Right renal cortex interstitium (tissue), 3 donors: ENCODE measurements at regions not wholly inside any gene's neighbourhood (a gene's known extent, or its start where the extent isn't known, plus 50 kb on each side); places are given as distances from the start of the nearest gene placed in this dataset.
"Not testable (repeated sequence)": the region's sequence is repeated elsewhere in the genome, so short reads cannot be mapped to it uniquely, and the experiment has no call there.

Experiments
- DNase-seq, 3 donors: peaks; one replicate each; pipeline ENCODE4 v3.0.0-alpha.2; 2013; ENCODE audit warnings: low read depth in 3 of 3, low spot score in 2 of 3

DNA sequence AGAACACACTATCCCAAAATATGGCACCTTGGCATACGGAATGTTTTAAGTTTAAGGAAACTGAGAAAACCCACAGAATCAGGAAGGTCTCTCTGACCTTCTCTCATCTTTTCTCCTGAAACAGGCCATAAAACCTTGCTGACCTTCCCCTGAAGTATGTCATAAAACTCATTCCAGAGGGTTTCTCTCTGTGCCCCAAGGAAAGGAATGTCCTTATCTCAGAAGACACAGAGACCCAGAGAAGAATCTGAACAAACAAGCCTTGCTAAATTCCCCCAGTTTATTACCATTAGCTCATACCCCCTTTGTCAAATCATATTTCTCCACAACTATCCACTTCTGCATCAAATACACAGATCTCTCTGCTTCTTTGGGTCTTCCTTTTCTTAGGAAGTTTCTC is 603.1 kb downstream of the MCTP2 start:
- DNase-seq = no peak

- DNase-seq = no peak
Measured at GRCh38 chr15:94838281-94838680, 606.9 kb downstream of the MCTP2 start.

DNA sequence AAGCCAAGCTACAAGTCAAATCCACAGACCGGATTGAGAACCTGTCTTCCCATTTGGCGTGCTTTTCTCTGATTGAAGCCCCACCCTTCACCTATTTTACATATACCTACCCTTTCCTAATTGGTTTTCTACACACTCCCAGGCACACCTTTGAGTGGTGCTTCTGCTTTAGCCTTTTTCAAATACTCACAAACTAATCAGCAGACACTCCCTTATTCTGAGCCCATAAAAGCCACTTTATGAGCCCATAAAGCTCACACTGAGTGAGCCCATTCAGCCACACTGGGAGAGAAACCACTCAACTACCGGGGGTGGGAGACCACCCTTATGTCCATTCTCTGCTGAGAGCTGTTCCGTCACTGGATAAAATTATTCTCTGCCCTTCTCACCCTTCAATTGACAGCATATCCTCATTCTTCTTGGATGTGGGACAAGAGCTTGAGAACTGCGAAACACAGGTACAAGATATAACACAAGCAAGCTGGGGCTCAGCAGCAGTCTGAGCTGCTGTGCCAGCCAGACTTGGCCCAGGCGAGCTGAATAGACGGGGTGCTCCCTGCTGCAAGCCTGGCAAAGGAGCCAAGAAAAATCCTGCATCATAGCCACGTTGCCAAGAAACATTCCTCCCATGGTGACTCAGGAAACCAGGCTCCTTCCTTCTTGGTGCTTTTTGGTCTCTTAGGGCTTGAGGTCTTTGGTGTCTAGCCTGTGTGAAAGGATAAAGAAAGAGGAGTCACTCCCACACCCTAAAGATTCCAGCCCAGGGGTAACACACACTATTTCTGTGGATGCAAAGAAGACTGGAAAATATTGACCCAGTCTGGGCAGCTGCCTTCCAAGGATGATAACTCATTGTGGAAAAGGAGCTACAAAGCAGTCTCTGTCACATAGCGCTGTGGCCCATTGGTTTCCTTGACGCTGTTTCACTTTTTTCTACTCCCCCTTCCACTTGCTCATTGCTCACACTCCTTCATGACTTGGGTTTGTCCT is 609.7 kb downstream of the MCTP2 start:
- DNase-seq = no peak

DNA sequence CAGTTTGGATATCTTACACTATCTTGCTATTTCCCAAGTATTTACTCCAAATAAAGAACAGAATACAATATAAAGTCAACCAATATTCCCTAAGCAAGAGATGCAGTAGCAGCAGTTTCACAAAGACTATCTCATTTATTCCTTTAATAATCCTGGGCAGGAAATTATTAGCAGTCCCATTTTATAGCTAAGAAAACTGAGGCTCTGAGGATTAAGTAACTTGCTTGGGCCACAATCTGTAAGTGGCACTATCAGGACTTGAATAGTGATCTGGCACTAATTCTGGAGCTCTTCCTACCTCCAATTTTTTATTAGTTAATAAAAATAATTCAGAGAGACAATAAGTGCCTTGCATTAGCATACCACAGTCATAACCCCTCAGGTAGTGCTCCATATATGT is 611.7 kb downstream of the MCTP2 start:
- DNase-seq = no peak

GRCh38 chr15:94844198-94844537 is 612.8 kb downstream of the MCTP2 start:
- DNase-seq = no peak

- peak; percentile 78 to 84 (median 79) for DNase-seq
Measured at GRCh38 chr15:94844538-94845389, 613.4 kb downstream of the MCTP2 start.

GRCh38 chr15:94845390-94845716 is 614.0 kb downstream of the MCTP2 start:
- no peak for DNase-seq

- DNase-seq = no peak
Measured at GRCh38 chr15:94847325-94847724, 616.0 kb downstream of the MCTP2 start.

DNA sequence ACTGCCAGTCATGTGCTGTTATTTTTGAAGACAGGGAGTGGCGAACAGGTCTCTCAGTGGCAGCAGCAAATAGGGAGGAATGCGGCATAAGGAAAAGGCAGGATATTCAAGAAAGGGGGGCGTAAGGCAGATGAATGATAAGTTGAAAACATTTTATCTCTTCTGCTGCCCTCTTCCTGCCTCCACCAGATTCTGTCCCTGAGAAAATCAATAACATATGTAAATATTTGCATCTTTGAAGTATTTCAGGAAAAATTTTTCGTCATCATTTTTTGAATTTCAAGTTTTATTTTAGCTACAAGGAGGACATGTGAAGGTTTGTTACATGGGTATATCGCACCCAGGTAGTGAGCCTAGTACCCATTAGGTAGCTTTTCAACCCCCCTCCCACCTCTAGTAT is 616.7 kb downstream of the MCTP2 start:
- DNase-seq = no peak

DNA sequence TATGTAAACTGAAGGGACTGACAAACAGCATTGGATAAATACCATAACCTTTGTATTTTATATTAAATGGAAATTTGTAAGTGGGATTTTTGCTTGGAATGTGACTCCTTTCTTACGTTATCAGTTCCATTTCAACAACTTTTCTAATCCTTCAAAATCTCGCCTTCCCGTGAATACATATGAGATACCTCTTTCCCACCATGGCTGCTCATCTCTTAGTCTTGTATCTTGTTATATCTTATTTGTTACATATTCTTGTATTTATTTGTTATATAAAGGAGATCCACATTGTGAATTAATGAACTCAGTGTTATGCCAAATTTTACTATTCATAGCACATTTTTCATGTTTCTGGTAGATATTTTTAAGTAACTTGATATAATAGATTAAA is 623.7 kb downstream of the MCTP2 start:
- no peak for DNase-seq

GRCh38 chr15:94855409-94856266 is 624.3 kb downstream of the MCTP2 start:
- DNase-seq = no peak

DNA sequence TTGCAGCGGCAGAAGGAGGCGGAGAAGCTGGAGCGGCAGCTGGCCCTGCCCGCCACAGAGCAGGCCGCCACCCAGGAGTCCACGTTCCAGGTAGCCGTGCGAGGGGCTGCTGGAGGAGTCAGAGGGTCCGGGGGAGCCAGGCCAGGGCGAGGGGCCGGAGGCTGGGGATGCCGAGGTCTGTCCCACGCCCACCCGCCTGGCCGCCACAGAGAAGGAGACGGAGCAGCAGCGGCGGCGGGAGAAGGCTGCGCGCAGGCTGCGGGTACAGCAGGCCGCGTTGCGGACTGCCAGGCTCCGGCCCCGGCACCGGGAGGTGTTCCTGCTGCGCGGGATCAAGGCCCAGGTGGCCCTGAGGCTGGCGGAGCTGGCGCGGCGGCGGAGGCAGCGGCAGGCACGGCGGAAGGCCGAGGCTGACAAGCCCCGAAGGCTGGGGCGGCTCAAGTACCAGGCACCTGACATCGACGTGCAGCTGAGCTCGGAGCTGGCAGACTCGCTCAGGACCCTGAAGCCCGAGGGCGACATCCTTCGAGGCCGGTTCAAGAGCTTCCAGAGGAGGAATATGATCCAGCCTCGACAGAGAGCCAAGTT is 625.0 kb downstream of the MCTP2 start:
- no peak for DNase-seq

- no peak for DNase-seq
Measured at GRCh38 chr15:94857466-94857865, 626.1 kb downstream of the MCTP2 start.

- DNase-seq = no peak
Measured at GRCh38 chr15:94858011-94858410, 626.6 kb downstream of the MCTP2 start.

DNA sequence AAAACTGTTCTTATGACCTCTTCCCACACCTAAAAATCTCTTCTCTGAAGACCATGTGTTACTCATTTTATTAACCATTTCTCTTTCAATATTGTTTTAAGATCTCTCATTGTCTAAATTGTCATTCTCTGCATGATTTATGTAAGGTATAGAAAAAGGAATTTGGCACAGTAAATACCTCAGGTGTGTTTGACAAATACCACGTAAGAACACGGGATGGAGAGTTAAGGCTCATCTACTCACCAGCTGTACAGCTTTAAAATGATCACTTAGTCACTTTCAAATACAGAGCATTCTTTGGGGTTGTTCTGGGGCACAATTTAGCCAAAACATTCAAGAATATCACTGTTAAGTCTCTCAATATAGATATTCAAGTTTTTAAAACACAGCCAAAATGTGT is 627.1 kb downstream of the MCTP2 start:
- no peak for DNase-seq

- DNase-seq = no peak
Measured at GRCh38 chr15:94858920-94859319, 627.6 kb downstream of the MCTP2 start.

GRCh38 chr15:94864600-94864999 is 633.2 kb downstream of the MCTP2 start:
- DNase-seq = no peak

DNA sequence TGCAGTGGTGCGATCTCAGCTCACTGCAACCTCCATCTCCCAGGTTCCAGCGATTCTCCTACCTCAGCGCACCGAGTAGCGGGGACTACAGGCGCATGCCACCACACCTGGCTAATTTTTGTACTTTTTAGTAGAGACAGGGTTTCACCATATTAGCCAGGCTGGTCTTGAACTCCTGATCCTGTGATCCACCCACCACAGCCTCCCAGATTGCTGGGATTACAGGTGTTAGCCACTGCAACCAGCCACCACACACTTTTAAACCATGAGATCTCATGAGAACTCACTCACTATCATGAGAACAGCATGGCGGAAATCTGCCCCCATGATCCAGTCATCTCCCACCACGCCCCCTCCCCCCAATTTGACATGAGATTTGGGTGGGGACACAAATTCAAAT is 636.9 kb downstream of the MCTP2 start:
- DNase-seq = not testable (repeated sequence)

- DNase-seq = no peak
Measured at GRCh38 chr15:94875550-94875949, 644.2 kb downstream of the MCTP2 start.

GRCh38 chr15:94877833-94878232 is 646.5 kb downstream of the MCTP2 start:
- no peak for DNase-seq
